DOHH2 (cell line): ENCODE measurements at regions not wholly inside any gene's neighbourhood (a gene's known extent, or its start where the extent isn't known, plus 50 kb on each side); places are given as distances from the start of the nearest gene placed in this dataset.

Source experiments
- H3F3A ChIP-seq: fragments of 200-600 bp; sonication (generic), shearing (Covaris generic); 2 replicates; pipeline ENCODE4 v1.6.0; 2016; ENCODE audit warnings: antibody characterized with exemption, mild to moderate bottlenecking; ENCODE audit not compliant: control insufficient read depth, insufficient read depth
- H3K27ac ChIP-seq: fragments of 200-600 bp; sonication (generic); 2 replicates; pipeline ENCODE4 v1.5.1; 2014; ENCODE audit warnings: low read depth, mild to moderate bottlenecking, low read length, moderate library complexity
- H3K27me3 ChIP-seq: fragments of 200-600 bp; sonication (generic); 2 replicates; pipeline ENCODE4 v1.6.1; 2014; ENCODE audit warnings: mild to moderate bottlenecking, low read length, mixed read lengths; ENCODE audit not compliant: control insufficient read depth
- H3K36me3 ChIP-seq: fragments of 200-600 bp; sonication (generic); 2 replicates; pipeline ENCODE4 v1.6.1; 2014; ENCODE audit warnings: mild to moderate bottlenecking, low read length, moderate library complexity, mixed read lengths; ENCODE audit not compliant: control insufficient read depth
- H3K4me1 ChIP-seq: fragments of 200-600 bp; sonication (generic); 2 replicates; pipeline ENCODE4 v1.6.1; 2014; ENCODE audit warnings: mild to moderate bottlenecking, low read length, mixed read lengths; ENCODE audit not compliant: control insufficient read depth
- H3K4me2 ChIP-seq: fragments of 200-600 bp; sonication (generic); 2 replicates; pipeline ENCODE4 v1.6.0; 2014; ENCODE audit warnings: mild to moderate bottlenecking, low read length, moderate library complexity
- H3K4me3 ChIP-seq: fragments of 200-600 bp; sonication (generic); 2 replicates; pipeline ENCODE4 v1.5.1; 2014; ENCODE audit warnings: mild to moderate bottlenecking, low read length, mixed read lengths
- H3K79me2 ChIP-seq: fragments of 200-600 bp; sonication (generic); 2 replicates; pipeline ENCODE4 v1.6.1; 2014; ENCODE audit warnings: mild to moderate bottlenecking, low read length, mixed read lengths; ENCODE audit not compliant: control insufficient read depth
- H3K9me2 ChIP-seq: fragments of 200-600 bp; sonication (generic); replicated peaks from 2 replicates; pipeline ENCODE4 v1.6.1; 2014; ENCODE audit warnings: mild to moderate bottlenecking, low read length, mixed read lengths; ENCODE audit not compliant: control insufficient read depth
- H3K9me3 ChIP-seq: fragments of 200-600 bp; sonication (generic); 2 replicates; pipeline ENCODE4 v1.6.1; 2014; ENCODE audit warnings: antibody characterized with exemption, low read length, mixed read lengths; ENCODE audit not compliant: control insufficient read depth, insufficient read depth
- H4K20me1 ChIP-seq: fragments of 200-600 bp; sonication (generic); 2 replicates; pipeline ENCODE4 v1.6.0; 2014; ENCODE audit warnings: low read depth, mild to moderate bottlenecking, antibody characterized with exemption, low read length, moderate library complexity; ENCODE audit not compliant: control insufficient read depth, insufficient read depth
- CTCF ChIP-seq: fragments of 200-600 bp; sonication (generic); IDR thresholded peaks from one replicate; pipeline ENCODE4 v1.5.1; 2014; ENCODE audit warnings: antibody characterized with exemption, mild to moderate bottlenecking, low read depth, low read length; ENCODE audit not compliant: poor library complexity, severe bottlenecking
- EZH2phosphoT487 ChIP-seq: fragments of 200-600 bp; sonication (generic); IDR thresholded peaks from 2 replicates; pipeline ENCODE4 v1.6.1; 2017; ENCODE audit warnings: borderline replicate concordance, mild to moderate bottlenecking, antibody characterized with exemption, low read length, moderate library complexity, mixed read lengths

GRCh38 chr5:3006961-3007551, 255.6 kb upstream of the IRX2 start:
- peaks cover 8% of the 10 kb centered on the region; the same call in 1 of the 2 replicates for H3K9me3 ChIP-seq
- no peaks in the 10 kb centered on the region for H3F3A ChIP-seq
- no peak overlapping the region for H3K27ac ChIP-seq
- no peaks in the 10 kb centered on the region for H3K4me1 ChIP-seq
- H4K20me1 ChIP-seq: no peaks in the 10 kb centered on the region
- H3K36me3 ChIP-seq: no peaks in the 10 kb centered on the region
- no peak overlapping the region for H3K4me3 ChIP-seq
- no peaks in the 10 kb centered on the region for H3K27me3 ChIP-seq
- TF ChIP-seq EZH2phosphoT487 (no peak), CTCF (no peak)
- H3K4me2 ChIP-seq: no peak overlapping the region
- H3K9me2 ChIP-seq: no peaks in the 10 kb centered on the region
- H3K79me2 ChIP-seq: no peaks in the 10 kb centered on the region

- H3K27me3 ChIP-seq: no peaks in the 10 kb centered on the region
- no peaks in the 10 kb centered on the region for H3K9me2 ChIP-seq
- no peak overlapping the region for H3K4me3 ChIP-seq
- TF ChIP-seq EZH2phosphoT487 (no peak), CTCF (no peak)
- H4K20me1 ChIP-seq: no peaks in the 10 kb centered on the region
- no peaks in the 10 kb centered on the region for H3K79me2 ChIP-seq
- H3K4me1 ChIP-seq: no peaks in the 10 kb centered on the region
- no peaks in the 10 kb centered on the region for H3K36me3 ChIP-seq
- no peak overlapping the region for H3K4me2 ChIP-seq
- H3K27ac ChIP-seq: no peak overlapping the region
- no peaks in the 10 kb centered on the region for H3F3A ChIP-seq
- peaks cover 12% of the 10 kb centered on the region; the same call in 1 of the 2 replicates for H3K9me3 ChIP-seq
Observed at GRCh38 chr5:3006526-3006925, 255.0 kb upstream of the IRX2 start.

GRCh38 chr5:3004361-3005080, 253.0 kb upstream of the IRX2 start:
- Histone ChIP-seq H3K9me2 (no peaks in the 10 kb centered on the region), H3K4me1 (no peaks in the 10 kb centered on the region), H3F3A (no peaks in the 10 kb centered on the region), H3K4me3 (no peak overlapping the region), H3K27ac (no peak overlapping the region), H3K79me2 (no peaks in the 10 kb centered on the region), H3K36me3 (no peaks in the 10 kb centered on the region), H3K9me3 (peaks cover 12% of the 10 kb centered on the region; the same call in 1 of the 2 replicates), H4K20me1 (no peaks in the 10 kb centered on the region), H3K27me3 (no peaks in the 10 kb centered on the region), H3K4me2 (no peak overlapping the region)
- TF ChIP-seq EZH2phosphoT487 (no peak), CTCF (no peak)
